Chondrocyte (in vitro differentiated cells): ENCODE measurements at regions not wholly inside any gene's neighbourhood (a gene's known extent, or its start where the extent isn't known, plus 50 kb on each side); places are given as distances from the start of the nearest gene placed in this dataset.
A peak's percentile ranks its signal among the peaks of the same experiment; 100 is the strongest.

Experiments used
- DNase-seq: peaks from one replicate; pipeline ENCODE4 v3.0.0; 2021; ENCODE audit warnings: mixed read lengths, low spot score
- H3K27ac Mint-ChIP-seq: one replicate; pipeline ENCODE4 v1.8.0; 2021; ENCODE audit warnings: mild to moderate bottlenecking, moderate library complexity, mixed read lengths; ENCODE audit not compliant: unreplicated experiment
- H3K27me3 Mint-ChIP-seq: 2 replicates; pipeline ENCODE4 v1.8.0; 2021; ENCODE audit warnings: low read depth, mixed read lengths
- H3K36me3 Mint-ChIP-seq: 2 replicates; pipeline ENCODE4 v1.8.0; 2021; ENCODE audit warnings: low read depth, mixed read lengths
- H3K4me1 Mint-ChIP-seq: 2 replicates; pipeline ENCODE4 v1.8.0; 2021; ENCODE audit warnings: low read depth, mild to moderate bottlenecking, mixed read lengths
- H3K4me3 Mint-ChIP-seq: one replicate; pipeline ENCODE4 v1.8.0; 2021; ENCODE audit warnings: mild to moderate bottlenecking, moderate library complexity, mixed read lengths; ENCODE audit not compliant: unreplicated experiment
- H3K9me3 Mint-ChIP-seq: 2 replicates; pipeline ENCODE4 v1.8.0; 2021; ENCODE audit warnings: low read depth, mixed read lengths
- TF ChIP-seq, protein P1 (sequence below): fragments of 200-600 bp; sonication (generic); IDR thresholded peaks from 2 replicates; pipeline ENCODE4 v1.5.0; 2021; ENCODE audit warnings: antibody characterized with exemption, mild to moderate bottlenecking, moderate library complexity

DNA sequence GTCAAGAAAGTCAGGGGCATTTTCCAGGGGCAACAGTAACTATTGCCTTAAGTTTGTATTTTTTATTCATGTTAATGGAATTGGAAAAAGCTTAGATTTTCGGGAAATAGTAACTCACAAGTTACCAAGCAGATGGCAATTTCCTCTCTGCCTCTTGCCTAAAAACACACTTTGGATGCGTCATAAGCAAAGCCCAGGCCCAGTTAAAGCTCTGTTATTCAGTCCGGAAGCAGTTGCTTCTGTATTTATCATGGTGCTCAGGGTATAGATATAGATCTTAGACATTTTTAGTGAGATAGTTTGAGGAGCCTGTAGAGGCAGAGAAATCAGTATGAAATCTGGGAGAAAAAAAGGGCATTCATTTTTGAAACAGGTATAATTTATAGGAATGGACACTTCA is 260.3 kb upstream of the TNC start:
- TF ChIP-seq, protein P1, sequence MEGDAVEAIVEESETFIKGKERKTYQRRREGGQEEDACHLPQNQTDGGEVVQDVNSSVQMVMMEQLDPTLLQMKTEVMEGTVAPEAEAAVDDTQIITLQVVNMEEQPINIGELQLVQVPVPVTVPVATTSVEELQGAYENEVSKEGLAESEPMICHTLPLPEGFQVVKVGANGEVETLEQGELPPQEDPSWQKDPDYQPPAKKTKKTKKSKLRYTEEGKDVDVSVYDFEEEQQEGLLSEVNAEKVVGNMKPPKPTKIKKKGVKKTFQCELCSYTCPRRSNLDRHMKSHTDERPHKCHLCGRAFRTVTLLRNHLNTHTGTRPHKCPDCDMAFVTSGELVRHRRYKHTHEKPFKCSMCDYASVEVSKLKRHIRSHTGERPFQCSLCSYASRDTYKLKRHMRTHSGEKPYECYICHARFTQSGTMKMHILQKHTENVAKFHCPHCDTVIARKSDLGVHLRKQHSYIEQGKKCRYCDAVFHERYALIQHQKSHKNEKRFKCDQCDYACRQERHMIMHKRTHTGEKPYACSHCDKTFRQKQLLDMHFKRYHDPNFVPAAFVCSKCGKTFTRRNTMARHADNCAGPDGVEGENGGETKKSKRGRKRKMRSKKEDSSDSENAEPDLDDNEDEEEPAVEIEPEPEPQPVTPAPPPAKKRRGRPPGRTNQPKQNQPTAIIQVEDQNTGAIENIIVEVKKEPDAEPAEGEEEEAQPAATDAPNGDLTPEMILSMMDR, result no peak
- Mint-ChIP-seq H3K4me3 (no peak overlapping the region), H3K27me3 (no peaks in the 10 kb centered on the region), H3K4me1 (peaks cover 13% of the 10 kb centered on the region), H3K36me3 (peaks cover 2% of the 10 kb centered on the region), H3K9me3 (peaks cover 11% of the 10 kb centered on the region), H3K27ac (no peak overlapping the region)
- no peak for DNase-seq

DNA sequence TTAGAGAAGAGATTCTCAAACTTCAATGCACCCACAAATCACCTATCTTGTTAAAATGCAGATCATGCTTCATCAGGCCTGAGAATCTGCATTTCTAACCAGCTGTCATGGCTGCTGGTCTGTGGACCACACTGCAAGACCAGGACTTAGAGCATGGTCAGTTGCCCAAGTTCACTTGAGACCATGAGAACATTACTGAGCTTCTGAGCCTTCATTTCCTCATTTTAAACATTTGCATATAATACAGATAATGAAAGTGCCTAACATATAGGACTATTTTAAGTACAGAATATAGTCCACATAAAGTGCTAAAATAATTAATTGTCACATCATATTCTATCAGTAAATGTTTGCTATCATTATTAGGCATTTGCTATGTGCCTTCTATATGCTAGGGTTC is 260.8 kb upstream of the TNC start:
- no peak overlapping the region for H3K4me3 Mint-ChIP-seq
- TF ChIP-seq, protein P1, result no peak
- H3K27me3 Mint-ChIP-seq, result no peaks in the 10 kb centered on the region
- peaks cover 5% of the 10 kb centered on the region for H3K36me3 Mint-ChIP-seq
- no peak for DNase-seq
- peaks cover 17% of the 10 kb centered on the region for H3K9me3 Mint-ChIP-seq
- peaks cover 8% of the 10 kb centered on the region for H3K4me1 Mint-ChIP-seq
- H3K27ac Mint-ChIP-seq, result no peak overlapping the region

DNA sequence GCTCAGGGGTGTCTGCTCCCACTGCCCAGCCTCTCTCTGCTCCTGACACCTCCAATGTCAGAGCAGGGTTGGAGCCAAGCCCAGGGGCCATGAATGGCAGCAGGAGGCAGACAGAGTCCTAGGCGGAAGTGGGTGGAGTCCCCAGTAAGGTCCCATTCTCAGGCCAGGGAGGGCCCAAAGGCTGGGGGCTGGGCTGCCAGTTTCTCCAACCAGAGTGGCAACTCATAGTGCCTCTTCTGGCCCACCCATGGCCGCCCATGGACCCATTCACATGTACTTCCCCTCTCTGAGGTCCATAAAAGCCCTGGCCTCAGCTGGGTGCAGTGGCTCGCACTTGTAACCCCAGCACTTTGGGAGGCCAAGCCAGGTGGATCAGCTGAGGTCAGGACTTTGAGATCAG is 261.8 kb upstream of the TNC start:
- TF ChIP-seq, protein P1, result no peak
- H3K36me3 Mint-ChIP-seq, result peaks cover 5% of the 10 kb centered on the region
- no peaks in the 10 kb centered on the region for H3K4me1 Mint-ChIP-seq
- no peak overlapping the region for H3K4me3 Mint-ChIP-seq
- no peak for DNase-seq
- H3K27me3 Mint-ChIP-seq, result no peaks in the 10 kb centered on the region
- peaks cover 18% of the 10 kb centered on the region for H3K9me3 Mint-ChIP-seq
- no peak overlapping the region for H3K27ac Mint-ChIP-seq

GRCh38 chr9:115382865-115383264 is 264.9 kb upstream of the TNC start:
- Mint-ChIP-seq H3K27ac (no peak overlapping the region), H3K27me3 (no peaks in the 10 kb centered on the region), H3K4me1 (peaks cover 2% of the 10 kb centered on the region), H3K36me3 (peaks cover 4% of the 10 kb centered on the region), H3K9me3 (peaks cover 18% of the 10 kb centered on the region), H3K4me3 (no peak overlapping the region)
- DNase-seq, result no peak
- TF ChIP-seq, protein P1, result no peak

DNA sequence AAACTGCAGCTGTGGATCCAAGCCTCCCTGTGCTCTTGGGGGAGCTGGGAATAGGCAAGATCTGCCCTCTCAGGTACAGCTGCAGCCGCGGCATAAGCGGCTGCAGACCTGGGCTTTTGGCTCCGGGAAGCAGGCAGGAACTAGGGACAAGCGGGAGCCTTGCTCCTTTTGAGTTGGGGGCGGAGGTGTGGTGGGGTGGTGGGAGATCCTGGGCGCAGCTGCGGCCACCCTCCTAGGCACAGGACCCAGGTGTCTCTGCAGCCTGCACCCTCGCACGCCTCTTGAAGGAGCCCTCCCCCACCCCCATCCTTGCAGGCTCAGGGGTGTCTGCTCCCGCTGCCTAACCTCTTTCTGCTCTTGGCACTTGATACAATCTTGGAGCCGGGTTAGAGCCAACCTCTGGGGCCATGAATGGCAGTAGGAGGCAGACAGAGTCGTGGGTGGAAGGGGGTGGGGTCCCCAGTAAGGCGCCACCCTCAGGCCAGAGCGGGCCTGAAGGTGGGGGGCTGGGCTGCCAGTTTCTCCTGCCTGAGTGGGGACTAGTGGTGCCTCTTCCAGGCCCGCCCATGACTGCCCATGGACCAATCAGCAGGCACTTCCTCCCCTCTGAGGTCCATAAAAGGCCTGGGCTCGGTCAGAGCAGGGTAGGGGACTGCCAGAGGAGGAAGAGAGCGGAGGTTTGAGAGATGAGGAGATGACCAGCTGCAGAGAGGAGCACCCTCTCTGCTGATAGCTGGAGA is 267.6 kb upstream of the TNC start:
- no peak overlapping the region for H3K4me3 Mint-ChIP-seq
- DNase-seq, result peak; percentile 68
- no peak overlapping the region for H3K27ac Mint-ChIP-seq
- peaks cover 4% of the 10 kb centered on the region for H3K36me3 Mint-ChIP-seq
- no peaks in the 10 kb centered on the region for H3K27me3 Mint-ChIP-seq
- peaks cover 2% of the 10 kb centered on the region for H3K4me1 Mint-ChIP-seq
- H3K9me3 Mint-ChIP-seq, result peaks cover 18% of the 10 kb centered on the region
- TF ChIP-seq, protein P1, result no peak
